ENCODE measurements at regions not wholly inside any gene's neighbourhood (a gene's known extent, or its start where the extent isn't known, plus 50 kb on each side); places are given as distances from the start of the nearest gene placed in this dataset.

GRCh38 chrX:138191998-138192397, 519.5 kb downstream of the FGF13 start (continued):
- no peak for TF ChIP-seq SNIP1 (IDR thresholded peaks at IDR 0.05; ENCODE audit: low read depth)
- TF ChIP-seq, protein P1, sequence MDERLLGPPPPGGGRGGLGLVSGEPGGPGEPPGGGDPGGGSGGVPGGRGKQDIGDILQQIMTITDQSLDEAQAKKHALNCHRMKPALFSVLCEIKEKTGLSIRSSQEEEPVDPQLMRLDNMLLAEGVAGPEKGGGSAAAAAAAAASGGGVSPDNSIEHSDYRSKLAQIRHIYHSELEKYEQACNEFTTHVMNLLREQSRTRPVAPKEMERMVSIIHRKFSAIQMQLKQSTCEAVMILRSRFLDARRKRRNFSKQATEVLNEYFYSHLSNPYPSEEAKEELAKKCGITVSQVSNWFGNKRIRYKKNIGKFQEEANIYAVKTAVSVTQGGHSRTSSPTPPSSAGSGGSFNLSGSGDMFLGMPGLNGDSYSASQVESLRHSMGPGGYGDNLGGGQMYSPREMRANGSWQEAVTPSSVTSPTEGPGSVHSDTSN (CRISPR knock-in tag; IDR thresholded peaks at IDR 0.05; ENCODE audit: low read depth): no peak
- TF ChIP-seq, protein P1 (tag; conservative IDR thresholded peaks at IDR 0.05; ENCODE audit: low read depth): no peak

DNA sequence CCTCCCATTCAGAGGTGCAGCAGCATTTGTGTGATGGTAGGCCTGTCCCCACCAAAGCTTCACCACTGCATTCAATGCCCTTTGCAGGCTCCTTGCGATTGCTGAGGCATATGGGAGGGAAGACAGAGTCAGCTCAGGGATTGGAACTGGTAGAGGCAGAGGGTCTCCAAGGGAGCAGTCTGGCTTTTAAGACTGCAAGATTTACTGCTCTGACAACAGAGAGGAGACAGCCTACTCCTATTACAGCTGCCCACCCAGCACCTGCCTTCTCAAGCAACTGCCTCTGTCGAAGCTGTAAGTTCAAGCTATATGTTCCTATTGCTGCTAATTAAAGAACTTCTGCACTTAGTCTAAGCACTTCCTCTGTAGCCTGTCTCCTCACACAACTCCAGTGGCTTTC, 481.8 kb downstream of the FGF13 start:
- no peaks in the 10 kb centered on the region for H3K9me1 ChIP-seq (ENCODE audit: control insufficient read depth, insufficient read depth, low read length)
- no peak overlapping the region for H3K4me3 ChIP-seq
- no peaks in the 10 kb centered on the region for H3K36me3 ChIP-seq (ENCODE audit: control insufficient read depth, insufficient read depth, low read length)
- ATAC-seq: no peak
- DNase-seq (ENCODE audit: extremely low read depth in 1 of 4, low spot score in 3 of 4): no peak
- H3K4me1 ChIP-seq (replicated peaks in 1 of 2; ENCODE audit: control insufficient read depth in 2 of 2, insufficient read depth in 2 of 2, low read length in 2 of 2): no peaks in the 10 kb centered on the region
- no peaks in the 10 kb centered on the region for H3K9me3 ChIP-seq (replicated peaks; ENCODE audit: control insufficient read depth, insufficient read depth, low read depth, low read length)
- H3K27ac ChIP-seq (ENCODE audit: extremely low read depth, low read depth, low read length): no peak overlapping the region
- CTCF ChIA-PET (ENCODE audit: low intra/inter-chr PET ratio): no interaction called here
- H4K20me1 ChIP-seq (replicated peaks; ENCODE audit: control insufficient read depth, insufficient read depth, low read length): no peaks in the 10 kb centered on the region
- TF ChIP-seq MTA2 (IDR thresholded peaks at IDR 0.05; ENCODE audit: low read depth) (no peak), PHB (CRISPR knock-in tag; IDR thresholded peaks at IDR 0.05) (no peak), YY1 (IDR thresholded peaks at IDR 0.05; ENCODE audit: borderline replicate concordance in 1 of 3, control insufficient read depth in 1 of 3, extremely low read depth in 1 of 3, insufficient read depth in 3 of 3, insufficient read length in 1 of 3, insufficient replicate concordance in 2 of 3, low read depth in 1 of 3, low read length in 2 of 3) (no peak), DEAF1 (CRISPR knock-in tag; IDR thresholded peaks at IDR 0.05) (no peak), ZNF586 (CRISPR knock-in tag; conservative IDR thresholded peaks at IDR 0.05) (no peak), CHD2 (IDR thresholded peaks at IDR 0.05; ENCODE audit: low read depth, low read length) (no peak), RAD21 (CRISPR knock-in tag; conservative IDR thresholded peaks at IDR 0.05 in 1 of 2, IDR thresholded peaks at IDR 0.05 in 1 of 2) (no peak), MCM7 (IDR thresholded peaks at IDR 0.05) (no peak)
- TF ChIP-seq, protein P2, sequence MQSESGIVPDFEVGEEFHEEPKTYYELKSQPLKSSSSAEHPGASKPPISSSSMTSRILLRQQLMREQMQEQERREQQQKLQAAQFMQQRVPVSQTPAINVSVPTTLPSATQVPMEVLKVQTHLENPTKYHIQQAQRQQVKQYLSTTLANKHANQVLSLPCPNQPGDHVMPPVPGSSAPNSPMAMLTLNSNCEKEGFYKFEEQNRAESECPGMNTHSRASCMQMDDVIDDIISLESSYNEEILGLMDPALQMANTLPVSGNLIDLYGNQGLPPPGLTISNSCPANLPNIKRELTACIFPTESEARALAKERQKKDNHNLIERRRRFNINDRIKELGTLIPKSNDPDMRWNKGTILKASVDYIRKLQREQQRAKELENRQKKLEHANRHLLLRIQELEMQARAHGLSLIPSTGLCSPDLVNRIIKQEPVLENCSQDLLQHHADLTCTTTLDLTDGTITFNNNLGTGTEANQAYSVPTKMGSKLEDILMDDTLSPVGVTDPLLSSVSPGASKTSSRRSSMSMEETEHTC (IDR thresholded peaks at IDR 0.05): no peak
- WGBS (ENCODE audit: insufficient coverage, low coverage, missing lambda C conversion rate): 6% methylated on average over 2 of the region's 2 CpGs
- intact Hi-C loops (cut with micrococcal nuclease) (no loop called here), in situ Hi-C loops (cut with MboI) (no loop called here)
- FAIRE-seq: no peak
- no peaks in the 10 kb centered on the region for H3K79me2 ChIP-seq (ENCODE audit: control insufficient read depth, insufficient read depth, low read length)
- no peaks in the 10 kb centered on the region for H3K27me3 ChIP-seq (ENCODE audit: control insufficient read depth in 2 of 2, insufficient read depth in 2 of 2, low read length in 2 of 2)
- no peak overlapping the region for H3K4me2 ChIP-seq (ENCODE audit: insufficient read depth, low read length)
- BruUV-seq (replicated peaks): no TSS peak
- H3K9ac ChIP-seq (ENCODE audit: insufficient read depth in 1 of 2, low read depth in 2 of 2, low read length in 2 of 2): no peak overlapping the region
- POLR2A ChIA-PET: interaction anchor here (0.6 to 0.8 kb wide), 2 partner anchors 14 to 168 kb away, joined by 3 read pairs; no protein-coding TSS in a partner anchor
- no peak overlapping the region for H2AFZ ChIP-seq (ENCODE audit: low read depth, low read length)

All from K562 (cell line).